ENCODE measurements at regions not wholly inside any gene's neighbourhood (a gene's known extent, or its start where the extent isn't known, plus 50 kb on each side); places are given as distances from the start of the nearest gene placed in this dataset.

DNA sequence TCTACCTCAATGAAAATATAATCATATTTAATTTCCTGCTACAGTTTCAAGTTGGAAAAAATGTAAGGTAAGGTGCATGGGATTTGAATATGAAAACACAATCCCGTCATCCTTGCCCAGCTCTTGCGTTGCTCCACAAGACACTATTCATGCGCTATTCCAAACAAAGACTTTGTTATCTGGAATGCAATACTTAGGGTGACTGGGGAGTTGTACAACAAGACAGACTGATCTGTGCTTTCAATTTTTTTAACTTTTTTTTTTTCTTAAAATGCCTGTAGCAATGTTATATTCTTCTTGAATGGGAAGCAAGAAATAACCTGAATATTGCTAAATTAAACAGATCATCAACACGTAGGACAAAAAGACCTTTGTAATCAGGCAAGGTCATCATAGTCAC, 1077.2 kb downstream of the TTLL7 start:
- Mint-ChIP-seq H3K9me3 (no peaks in the 10 kb centered on the region), H3K27me3 (ENCODE audit: low read depth) (no peaks in the 10 kb centered on the region), H3K4me1 (peaks cover 22% of the 10 kb centered on the region), H3K27ac (no peak overlapping the region), H3K36me3 (no peaks in the 10 kb centered on the region), H3K4me3 (no peak overlapping the region)
- POLR2A ChIA-PET = no interaction called here
- CTCF ChIA-PET = no interaction called here
- ATAC-seq = no peak
- TF ChIP-seq, protein P1, sequence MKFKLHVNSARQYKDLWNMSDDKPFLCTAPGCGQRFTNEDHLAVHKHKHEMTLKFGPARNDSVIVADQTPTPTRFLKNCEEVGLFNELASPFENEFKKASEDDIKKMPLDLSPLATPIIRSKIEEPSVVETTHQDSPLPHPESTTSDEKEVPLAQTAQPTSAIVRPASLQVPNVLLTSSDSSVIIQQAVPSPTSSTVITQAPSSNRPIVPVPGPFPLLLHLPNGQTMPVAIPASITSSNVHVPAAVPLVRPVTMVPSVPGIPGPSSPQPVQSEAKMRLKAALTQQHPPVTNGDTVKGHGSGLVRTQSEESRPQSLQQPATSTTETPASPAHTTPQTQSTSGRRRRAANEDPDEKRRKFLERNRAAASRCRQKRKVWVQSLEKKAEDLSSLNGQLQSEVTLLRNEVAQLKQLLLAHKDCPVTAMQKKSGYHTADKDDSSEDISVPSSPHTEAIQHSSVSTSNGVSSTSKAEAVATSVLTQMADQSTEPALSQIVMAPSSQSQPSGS (CRISPR knock-in tag; IDR thresholded peaks at IDR 0.05; ENCODE audit: borderline replicate concordance, low read depth) = no peak
- TF ChIP-seq ZNF219 (CRISPR knock-in tag; IDR thresholded peaks at IDR 0.05; ENCODE audit: borderline replicate concordance) (no peak), ELF4 (CRISPR knock-in tag; IDR thresholded peaks at IDR 0.05; ENCODE audit: low read depth) (no peak), NFE2L1 (CRISPR knock-in tag; IDR thresholded peaks at IDR 0.05) (no peak), TEAD4 (CRISPR knock-in tag; IDR thresholded peaks at IDR 0.05) (no peak), ZNF423 (CRISPR knock-in tag; IDR thresholded peaks at IDR 0.05) (no peak), FOXP1 (CRISPR knock-in tag; IDR thresholded peaks at IDR 0.05; ENCODE audit: borderline replicate concordance) (no peak), SMAD3 (CRISPR knock-in tag; IDR thresholded peaks at IDR 0.05; ENCODE audit: borderline replicate concordance) (no peak), HMGA2 (CRISPR knock-in tag; IDR thresholded peaks at IDR 0.05) (no peak)
- TF ChIP-seq, protein P2, sequence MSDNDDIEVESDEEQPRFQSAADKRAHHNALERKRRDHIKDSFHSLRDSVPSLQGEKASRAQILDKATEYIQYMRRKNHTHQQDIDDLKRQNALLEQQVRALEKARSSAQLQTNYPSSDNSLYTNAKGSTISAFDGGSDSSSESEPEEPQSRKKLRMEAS (CRISPR knock-in tag; IDR thresholded peaks at IDR 0.05) = no peak
- TF ChIP-seq, protein P3, sequence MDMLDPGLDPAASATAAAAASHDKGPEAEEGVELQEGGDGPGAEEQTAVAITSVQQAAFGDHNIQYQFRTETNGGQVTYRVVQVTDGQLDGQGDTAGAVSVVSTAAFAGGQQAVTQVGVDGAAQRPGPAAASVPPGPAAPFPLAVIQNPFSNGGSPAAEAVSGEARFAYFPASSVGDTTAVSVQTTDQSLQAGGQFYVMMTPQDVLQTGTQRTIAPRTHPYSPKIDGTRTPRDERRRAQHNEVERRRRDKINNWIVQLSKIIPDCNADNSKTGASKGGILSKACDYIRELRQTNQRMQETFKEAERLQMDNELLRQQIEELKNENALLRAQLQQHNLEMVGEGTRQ (CRISPR knock-in tag; IDR thresholded peaks at IDR 0.05) = no peak
- no peak for DNase-seq (ENCODE audit: low spot score)

DNA sequence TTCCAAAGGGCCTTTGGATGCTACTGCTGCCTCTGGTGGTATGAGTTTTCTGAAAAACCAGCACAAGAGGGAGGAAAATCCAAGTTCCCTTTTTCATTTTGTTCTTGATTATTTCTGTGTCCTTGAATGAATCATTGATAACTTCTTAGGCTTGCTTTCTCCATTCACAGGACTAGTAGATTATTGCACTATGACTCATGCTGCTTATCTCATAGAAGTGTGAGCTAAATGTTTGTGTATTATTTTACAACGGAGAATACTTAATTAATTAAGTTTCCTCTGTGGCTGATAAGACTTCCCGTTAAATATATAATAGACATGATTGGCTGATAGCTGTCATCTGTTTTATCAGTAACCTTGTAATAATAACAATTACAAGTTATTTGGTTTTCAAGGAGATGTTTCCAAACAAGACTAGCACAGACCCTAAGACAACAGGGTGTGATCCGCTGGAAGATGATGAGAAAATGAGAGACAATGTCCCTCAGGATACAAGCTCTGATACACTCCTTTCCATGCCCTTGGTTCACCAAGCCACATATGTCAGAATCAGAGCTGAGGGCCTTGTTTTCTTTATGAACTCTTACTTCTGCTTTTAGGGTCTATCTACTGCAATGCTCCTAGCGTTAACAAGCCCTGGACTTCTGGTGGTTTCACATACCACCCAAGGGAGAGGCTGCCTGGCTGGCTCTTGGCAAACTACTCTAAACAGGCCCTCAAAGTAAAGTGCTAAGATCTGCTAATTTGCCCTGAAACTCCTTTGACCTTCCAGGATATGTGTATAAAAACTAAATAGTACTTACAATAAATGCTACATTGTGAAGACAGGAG, 1078.3 kb downstream of the TTLL7 start:
- ATAC-seq (no peak), DNase-seq (ENCODE audit: low spot score) (no peak)
- CTCF ChIA-PET = no interaction called here
- Mint-ChIP-seq H3K27ac (no peak overlapping the region), H3K4me1 (peaks cover 22% of the 10 kb centered on the region), H3K9me3 (no peaks in the 10 kb centered on the region), H3K36me3 (no peaks in the 10 kb centered on the region), H3K4me3 (no peak overlapping the region), H3K27me3 (ENCODE audit: low read depth) (no peaks in the 10 kb centered on the region)
- TF ChIP-seq GABPB1 (CRISPR knock-in tag; IDR thresholded peaks at IDR 0.05) (no peak), FOXK1 (CRISPR knock-in tag; IDR thresholded peaks at IDR 0.05) (no peak), ELF4 (CRISPR knock-in tag; IDR thresholded peaks at IDR 0.05; ENCODE audit: low read depth) (no peak), GTF2I (CRISPR knock-in tag; conservative IDR thresholded peaks at IDR 0.05) (no peak), GRHL2 (CRISPR knock-in tag; IDR thresholded peaks at IDR 0.05; ENCODE audit: insufficient replicate concordance, severe bottlenecking) (no peak)
- TF ChIP-seq, protein P4, sequence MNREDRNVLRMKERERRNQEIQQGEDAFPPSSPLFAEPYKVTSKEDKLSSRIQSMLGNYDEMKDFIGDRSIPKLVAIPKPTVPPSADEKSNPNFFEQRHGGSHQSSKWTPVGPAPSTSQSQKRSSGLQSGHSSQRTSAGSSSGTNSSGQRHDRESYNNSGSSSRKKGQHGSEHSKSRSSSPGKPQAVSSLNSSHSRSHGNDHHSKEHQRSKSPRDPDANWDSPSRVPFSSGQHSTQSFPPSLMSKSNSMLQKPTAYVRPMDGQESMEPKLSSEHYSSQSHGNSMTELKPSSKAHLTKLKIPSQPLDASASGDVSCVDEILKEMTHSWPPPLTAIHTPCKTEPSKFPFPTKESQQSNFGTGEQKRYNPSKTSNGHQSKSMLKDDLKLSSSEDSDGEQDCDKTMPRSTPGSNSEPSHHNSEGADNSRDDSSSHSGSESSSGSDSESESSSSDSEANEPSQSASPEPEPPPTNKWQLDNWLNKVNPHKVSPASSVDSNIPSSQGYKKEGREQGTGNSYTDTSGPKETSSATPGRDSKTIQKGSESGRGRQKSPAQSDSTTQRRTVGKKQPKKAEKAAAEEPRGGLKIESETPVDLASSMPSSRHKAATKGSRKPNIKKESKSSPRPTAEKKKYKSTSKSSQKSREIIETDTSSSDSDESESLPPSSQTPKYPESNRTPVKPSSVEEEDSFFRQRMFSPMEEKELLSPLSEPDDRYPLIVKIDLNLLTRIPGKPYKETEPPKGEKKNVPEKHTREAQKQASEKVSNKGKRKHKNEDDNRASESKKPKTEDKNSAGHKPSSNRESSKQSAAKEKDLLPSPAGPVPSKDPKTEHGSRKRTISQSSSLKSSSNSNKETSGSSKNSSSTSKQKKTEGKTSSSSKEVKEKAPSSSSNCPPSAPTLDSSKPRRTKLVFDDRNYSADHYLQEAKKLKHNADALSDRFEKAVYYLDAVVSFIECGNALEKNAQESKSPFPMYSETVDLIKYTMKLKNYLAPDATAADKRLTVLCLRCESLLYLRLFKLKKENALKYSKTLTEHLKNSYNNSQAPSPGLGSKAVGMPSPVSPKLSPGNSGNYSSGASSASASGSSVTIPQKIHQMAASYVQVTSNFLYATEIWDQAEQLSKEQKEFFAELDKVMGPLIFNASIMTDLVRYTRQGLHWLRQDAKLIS (CRISPR knock-in tag; IDR thresholded peaks at IDR 0.05; ENCODE audit: borderline replicate concordance) = no peak
- POLR2A ChIA-PET = no interaction called here

DNA sequence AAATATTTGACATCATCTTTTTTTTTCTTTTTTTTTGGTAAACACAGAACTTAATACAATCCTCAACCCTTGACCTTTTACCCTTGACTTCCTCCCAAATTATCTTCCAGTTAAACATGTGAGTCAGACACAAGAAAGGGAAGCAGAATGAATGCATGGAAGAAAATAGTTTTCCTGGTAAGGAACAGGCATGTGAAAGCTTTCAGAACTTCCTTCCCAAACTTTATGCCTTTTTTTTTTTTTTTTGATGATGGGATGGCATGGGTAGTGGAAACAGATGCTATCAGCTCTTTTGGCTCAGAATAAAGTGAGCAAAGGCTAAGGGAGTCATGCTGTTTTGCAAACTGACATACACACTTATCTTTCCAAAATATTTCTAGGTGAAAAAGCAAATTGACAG, 1079.1 kb downstream of the TTLL7 start:
- ChIA-PET CTCF (no interaction called here), POLR2A (no interaction called here)
- Mint-ChIP-seq H3K27ac (no peak overlapping the region), H3K27me3 (ENCODE audit: low read depth) (no peaks in the 10 kb centered on the region), H3K4me3 (no peak overlapping the region), H3K9me3 (no peaks in the 10 kb centered on the region), H3K4me1 (peaks cover 22% of the 10 kb centered on the region), H3K36me3 (no peaks in the 10 kb centered on the region)
- ATAC-seq = no peak
- DNase-seq (ENCODE audit: low spot score) = no peak
- TF ChIP-seq ZNF416 (CRISPR knock-in tag; IDR thresholded peaks at IDR 0.05) (no peak), FOXK1 (CRISPR knock-in tag; IDR thresholded peaks at IDR 0.05) (no peak)
- TF ChIP-seq, protein P5, sequence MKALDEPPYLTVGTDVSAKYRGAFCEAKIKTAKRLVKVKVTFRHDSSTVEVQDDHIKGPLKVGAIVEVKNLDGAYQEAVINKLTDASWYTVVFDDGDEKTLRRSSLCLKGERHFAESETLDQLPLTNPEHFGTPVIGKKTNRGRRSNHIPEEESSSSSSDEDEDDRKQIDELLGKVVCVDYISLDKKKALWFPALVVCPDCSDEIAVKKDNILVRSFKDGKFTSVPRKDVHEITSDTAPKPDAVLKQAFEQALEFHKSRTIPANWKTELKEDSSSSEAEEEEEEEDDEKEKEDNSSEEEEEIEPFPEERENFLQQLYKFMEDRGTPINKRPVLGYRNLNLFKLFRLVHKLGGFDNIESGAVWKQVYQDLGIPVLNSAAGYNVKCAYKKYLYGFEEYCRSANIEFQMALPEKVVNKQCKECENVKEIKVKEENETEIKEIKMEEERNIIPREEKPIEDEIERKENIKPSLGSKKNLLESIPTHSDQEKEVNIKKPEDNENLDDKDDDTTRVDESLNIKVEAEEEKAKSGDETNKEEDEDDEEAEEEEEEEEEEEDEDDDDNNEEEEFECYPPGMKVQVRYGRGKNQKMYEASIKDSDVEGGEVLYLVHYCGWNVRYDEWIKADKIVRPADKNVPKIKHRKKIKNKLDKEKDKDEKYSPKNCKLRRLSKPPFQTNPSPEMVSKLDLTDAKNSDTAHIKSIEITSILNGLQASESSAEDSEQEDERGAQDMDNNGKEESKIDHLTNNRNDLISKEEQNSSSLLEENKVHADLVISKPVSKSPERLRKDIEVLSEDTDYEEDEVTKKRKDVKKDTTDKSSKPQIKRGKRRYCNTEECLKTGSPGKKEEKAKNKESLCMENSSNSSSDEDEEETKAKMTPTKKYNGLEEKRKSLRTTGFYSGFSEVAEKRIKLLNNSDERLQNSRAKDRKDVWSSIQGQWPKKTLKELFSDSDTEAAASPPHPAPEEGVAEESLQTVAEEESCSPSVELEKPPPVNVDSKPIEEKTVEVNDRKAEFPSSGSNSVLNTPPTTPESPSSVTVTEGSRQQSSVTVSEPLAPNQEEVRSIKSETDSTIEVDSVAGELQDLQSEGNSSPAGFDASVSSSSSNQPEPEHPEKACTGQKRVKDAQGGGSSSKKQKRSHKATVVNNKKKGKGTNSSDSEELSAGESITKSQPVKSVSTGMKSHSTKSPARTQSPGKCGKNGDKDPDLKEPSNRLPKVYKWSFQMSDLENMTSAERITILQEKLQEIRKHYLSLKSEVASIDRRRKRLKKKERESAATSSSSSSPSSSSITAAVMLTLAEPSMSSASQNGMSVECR (CRISPR knock-in tag; IDR thresholded peaks at IDR 0.05; ENCODE audit: borderline replicate concordance) = no peak
- TF ChIP-seq, protein P6, sequence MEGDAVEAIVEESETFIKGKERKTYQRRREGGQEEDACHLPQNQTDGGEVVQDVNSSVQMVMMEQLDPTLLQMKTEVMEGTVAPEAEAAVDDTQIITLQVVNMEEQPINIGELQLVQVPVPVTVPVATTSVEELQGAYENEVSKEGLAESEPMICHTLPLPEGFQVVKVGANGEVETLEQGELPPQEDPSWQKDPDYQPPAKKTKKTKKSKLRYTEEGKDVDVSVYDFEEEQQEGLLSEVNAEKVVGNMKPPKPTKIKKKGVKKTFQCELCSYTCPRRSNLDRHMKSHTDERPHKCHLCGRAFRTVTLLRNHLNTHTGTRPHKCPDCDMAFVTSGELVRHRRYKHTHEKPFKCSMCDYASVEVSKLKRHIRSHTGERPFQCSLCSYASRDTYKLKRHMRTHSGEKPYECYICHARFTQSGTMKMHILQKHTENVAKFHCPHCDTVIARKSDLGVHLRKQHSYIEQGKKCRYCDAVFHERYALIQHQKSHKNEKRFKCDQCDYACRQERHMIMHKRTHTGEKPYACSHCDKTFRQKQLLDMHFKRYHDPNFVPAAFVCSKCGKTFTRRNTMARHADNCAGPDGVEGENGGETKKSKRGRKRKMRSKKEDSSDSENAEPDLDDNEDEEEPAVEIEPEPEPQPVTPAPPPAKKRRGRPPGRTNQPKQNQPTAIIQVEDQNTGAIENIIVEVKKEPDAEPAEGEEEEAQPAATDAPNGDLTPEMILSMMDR (IDR thresholded peaks at IDR 0.05) = no peak
